K562 (cell line): ENCODE measurements at regions not wholly inside any gene's neighbourhood (a gene's known extent, or its start where the extent isn't known, plus 50 kb on each side); places are given as distances from the start of the nearest gene placed in this dataset.
A peak's percentile ranks its signal among the peaks of the same experiment; 100 is the strongest.

Source experiments
- BMI1 ChIP-seq: fragments of 150-350 bp; IDR thresholded peaks from 2 replicates; pipeline ENCODE4 v1.6.1; 2014; ENCODE audit warnings: low read length
- CHD2 ChIP-seq: IDR thresholded peaks from 2 replicates; pipeline ENCODE4 v1.6.1; 2011; ENCODE audit warnings: low read depth, low read length
- CTCF ChIP-seq, 3 experiments: IDR thresholded peaks in 2 of 3; conservative IDR thresholded peaks in 1 of 3; 2 replicates each; pipeline ENCODE4 v1.5.1; 2011 to 2012; ENCODE audit warnings: low read length in 3 of 3, mild to moderate bottlenecking in 3 of 3, control low read depth in 2 of 3, improper control_type of control experiment in 1 of 3, inconsistent platforms in 1 of 3, low read depth in 1 of 3, mixed read lengths in 1 of 3, moderate library complexity in 1 of 3; ENCODE audit not compliant: insufficient read depth in 2 of 3
- FOXJ3 ChIP-seq: sonication (generic); formaldehyde crosslinking; IDR thresholded peaks from 2 replicates; pipeline ENCODE4 v1.4.0; 2020; ENCODE audit warnings: mild to moderate bottlenecking, missing genetic modification reagents
- HIVEP1 ChIP-seq: fragments of 250-450 bp; sonication (Bioruptor Pico); IDR thresholded peaks from 2 replicates; pipeline ENCODE4 v1.4.0; 2020; ENCODE audit warnings: mild to moderate bottlenecking
- NFATC3 ChIP-seq: fragments of 450-650 bp; IDR thresholded peaks from 2 replicates; pipeline ENCODE4 v1.6.1; 2017; ENCODE audit warnings: mild to moderate bottlenecking
- PRDM10 ChIP-seq: fragments of 450-650 bp; IDR thresholded peaks from 2 replicates; pipeline ENCODE4 v1.6.1; 2018; ENCODE audit not compliant: partially characterized antibody
- RBBP5 ChIP-seq: fragments of 200-600 bp; sonication (generic); IDR thresholded peaks from 2 replicates; pipeline ENCODE4 v1.6.1; 2012; ENCODE audit warnings: borderline replicate concordance, mild to moderate bottlenecking, low read length, control low read depth, inconsistent platforms; ENCODE audit not compliant: insufficient read depth, poor library complexity, severe bottlenecking
- ZNF592 ChIP-seq: fragments of 450-650 bp; IDR thresholded peaks from 2 replicates; pipeline ENCODE4 v1.6.1; 2017; ENCODE audit warnings: antibody characterized with exemption, mild to moderate bottlenecking

- TF ChIP-seq FOXJ3 (no peak), PRDM10 (no peak), CHD2 (no peak), NFATC3 (no peak), BMI1 (no peak), ZNF592 (peak; percentile 39; the same call in 1 of the 2 replicates), HIVEP1 (no peak), RBBP5 (no peak), CTCF (IDR thresholded peaks at IDR 0.05 in 2 of 3, conservative IDR thresholded peaks at IDR 0.05 in 1 of 3; ENCODE audit: insufficient read depth in 2 of 3, low read depth in 1 of 3, low read length in 3 of 3) (no peak)
Measured at GRCh38 chr15:67915461-67916374, 75.9 kb upstream of the RNU6-1 start.
